H1 (cell line): ENCODE measurements at regions not wholly inside any gene's neighbourhood (a gene's known extent, or its start where the extent isn't known, plus 50 kb on each side); places are given as distances from the start of the nearest gene placed in this dataset.

Experiments
- CHD1 ChIP-seq: IDR thresholded peaks from 2 replicates; pipeline ENCODE4 v1.6.1; 2012; ENCODE audit warnings: low read depth, low read length, improper control_type of control experiment
- CTBP2 ChIP-seq: IDR thresholded peaks from 2 replicates; pipeline ENCODE4 v1.7.0; 2011; ENCODE audit warnings: borderline replicate concordance, mild to moderate bottlenecking, moderate library complexity, mixed read lengths, low read length; ENCODE audit not compliant: insufficient read depth, insufficient read length
- CTCF ChIP-seq, 3 experiments: IDR thresholded peaks; 1 replicate in 2 of 3; 2 replicates in 1 of 3; pipeline versions ENCODE4 v1.5.1 to v1.6.1; 2011; ENCODE audit warnings: low read length in 3 of 3, mild to moderate bottlenecking in 3 of 3, inconsistent platforms in 2 of 3, low read depth in 1 of 3, moderate library complexity in 1 of 3; ENCODE audit not compliant: insufficient read depth in 1 of 3; ENCODE audit errors: control extremely low read depth in 1 of 3

DNA sequence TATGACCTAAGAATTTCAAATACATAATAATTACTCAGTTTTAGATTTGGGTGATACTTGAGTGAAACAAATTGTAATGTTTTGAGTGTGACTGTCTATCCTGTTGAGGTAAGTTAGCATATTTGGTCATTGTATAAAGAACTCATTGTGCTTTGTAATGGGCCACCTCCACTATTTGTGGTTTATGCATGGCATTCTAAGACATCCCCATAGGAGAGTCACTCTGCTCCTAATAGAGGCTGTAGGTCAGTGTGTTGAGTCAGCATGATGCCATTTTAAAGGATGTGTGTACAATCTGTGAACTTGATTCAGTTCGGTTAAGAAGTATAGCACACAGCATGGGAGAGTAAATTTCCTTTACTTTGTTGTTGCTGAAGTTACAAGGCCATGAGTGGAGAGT is 1112.4 kb downstream of the JRKL start (continued):
- TF ChIP-seq CTCF (IDR thresholded peaks at IDR 0.05; ENCODE audit: control extremely low read depth in 1 of 3, insufficient read depth in 1 of 3, low read depth in 1 of 3, low read length in 3 of 3), result no peak
- TF ChIP-seq CHD1, result no peak
- no peak for TF ChIP-seq CTBP2
